GM12892 (cell line): ENCODE measurements at regions not wholly inside any gene's neighbourhood (a gene's known extent, or its start where the extent isn't known, plus 50 kb on each side); places are given as distances from the start of the nearest gene placed in this dataset.
"Not testable (repeated sequence)": the region's sequence is repeated elsewhere in the genome, so short reads cannot be mapped to it uniquely, and the experiment has no call there.

Experiments
- DNase-seq: peaks from one replicate; pipeline ENCODE4 v3.0.0; 2011; ENCODE audit not compliant: insufficient read length
- FAIRE-seq: peaks from 2 replicates; lab custom pipeline; 2011; peaks lifted over from hg19 to GRCh38; lab: Jason Lieb, UNC
- POLR2A ChIP-seq: IDR thresholded peaks from 2 replicates; pipeline ENCODE4 v1.6.1; 2011; ENCODE audit warnings: low read depth, low read length, control low read depth
- POLR2AphosphoS5 ChIP-seq: IDR thresholded peaks from 2 replicates; pipeline ENCODE4 v1.6.1; 2011; ENCODE audit warnings: low read depth, low read length, control low read depth
- TAF1 ChIP-seq: IDR thresholded peaks from 2 replicates; pipeline ENCODE4 v1.6.1; 2011; ENCODE audit warnings: low read depth, mild to moderate bottlenecking, control low read depth, low read length, borderline replicate concordance

DNA sequence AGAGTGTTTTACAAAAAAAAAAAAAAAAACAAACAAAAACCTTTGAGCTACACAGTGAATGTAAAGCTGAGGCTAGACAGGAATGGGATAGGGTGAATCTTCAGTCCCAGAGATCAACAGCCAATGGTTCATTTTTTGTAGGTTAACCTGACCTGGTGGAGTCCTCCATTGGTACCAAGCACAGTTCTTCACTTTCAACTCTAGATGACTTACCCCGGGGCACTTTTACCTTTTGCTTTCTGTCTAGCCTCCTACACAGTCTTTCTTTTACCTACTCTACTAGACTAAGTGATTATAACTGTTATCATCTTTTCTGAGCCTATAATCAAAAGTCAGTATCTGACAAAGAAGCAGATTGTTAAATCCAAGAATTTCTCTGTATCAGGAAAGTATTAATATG, 50.9 kb downstream of the ANXA2R start:
- no peak for TF ChIP-seq POLR2A
- FAIRE-seq: no peak
- no peak for DNase-seq

DNA sequence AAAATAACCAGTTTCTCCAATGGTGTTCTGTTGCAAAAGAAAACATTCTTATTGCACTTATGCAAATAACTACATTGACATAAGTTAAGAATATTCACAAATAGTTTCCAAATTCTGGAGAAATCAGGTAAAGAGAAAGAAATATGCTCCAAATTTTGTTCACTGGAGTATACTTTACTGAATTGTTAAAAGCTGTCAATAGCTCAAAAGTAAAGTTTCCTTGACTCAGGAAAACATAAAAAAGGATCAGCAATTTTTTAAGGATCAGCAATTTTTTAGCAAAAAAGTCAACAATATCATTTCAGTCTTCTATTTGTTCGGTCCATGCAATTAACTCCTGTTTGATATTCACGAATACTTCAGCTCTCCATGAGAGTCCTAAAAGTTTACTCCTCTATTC, 51.6 kb downstream of the ANXA2R start:
- no peak for TF ChIP-seq POLR2AphosphoS5
- no peak for TF ChIP-seq TAF1
- TF ChIP-seq POLR2A: no peak
- DNase-seq (no peak), FAIRE-seq (no peak)

DNA sequence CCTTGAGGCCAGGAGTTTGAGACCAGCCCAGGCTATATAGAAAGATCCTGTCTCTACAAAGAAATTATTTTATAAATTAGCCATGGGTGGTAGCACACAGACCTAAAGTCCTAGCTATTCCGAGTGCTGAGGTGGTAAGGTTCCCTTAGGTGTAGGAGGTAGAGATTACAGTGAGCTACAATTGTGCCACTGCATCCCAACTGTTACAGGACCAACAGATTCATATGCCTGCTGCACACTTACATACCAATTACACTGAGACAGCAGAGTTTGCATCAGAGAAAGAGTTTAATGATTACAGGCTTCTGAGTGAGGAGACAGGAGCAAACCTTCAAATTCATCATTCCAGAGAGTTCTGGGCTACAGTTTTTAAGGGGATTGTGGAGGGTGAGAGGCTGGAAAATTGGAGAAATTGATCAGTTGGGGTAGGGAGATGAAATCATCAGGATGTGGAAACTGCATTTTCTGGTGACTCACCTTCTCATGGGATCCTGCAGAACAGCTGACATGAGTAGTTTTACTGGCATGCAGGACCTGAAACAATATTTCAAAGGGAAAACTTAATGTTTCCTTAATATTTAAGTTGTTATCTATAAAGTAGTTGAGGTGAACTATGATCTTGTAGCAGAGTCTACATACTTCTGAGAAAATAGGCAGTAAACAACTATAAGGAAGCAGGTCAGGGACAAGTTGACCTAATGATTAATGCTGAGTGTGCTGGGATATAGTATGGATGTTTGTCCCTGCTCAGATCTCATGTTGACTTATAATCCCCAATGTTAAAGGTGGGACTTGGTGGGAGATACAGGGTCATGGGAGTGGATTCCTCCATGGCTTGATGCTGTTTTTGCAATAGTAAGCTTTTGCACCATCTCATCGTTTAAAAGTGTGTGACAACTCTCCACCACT, 54.7 kb downstream of the ANXA2R start:
- FAIRE-seq: no peak
- no peak for DNase-seq
- TF ChIP-seq POLR2AphosphoS5: no peak
- TF ChIP-seq POLR2A: no peak
- TF ChIP-seq TAF1: no peak

DNA sequence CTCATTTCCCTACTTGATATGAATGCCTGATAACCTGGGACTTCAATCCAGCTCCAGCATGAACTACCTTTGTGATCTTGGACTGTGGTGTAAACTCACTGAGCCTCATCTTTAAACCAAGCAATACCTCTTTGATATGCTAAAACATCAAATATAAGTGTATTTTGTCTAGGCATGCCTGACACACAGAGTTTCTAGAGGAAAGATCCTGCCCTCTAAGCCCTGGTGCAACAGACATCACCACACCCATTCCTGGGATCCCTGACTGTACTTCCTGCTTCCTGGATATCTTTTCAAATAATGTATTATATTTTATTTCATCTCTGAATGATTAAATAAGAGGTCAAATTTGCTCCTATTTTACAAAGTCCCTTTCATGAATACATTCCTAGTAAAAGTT, 55.8 kb downstream of the ANXA2R start:
- no peak for TF ChIP-seq POLR2AphosphoS5
- no peak for TF ChIP-seq TAF1
- TF ChIP-seq POLR2A: no peak
- no peak for FAIRE-seq

DNA sequence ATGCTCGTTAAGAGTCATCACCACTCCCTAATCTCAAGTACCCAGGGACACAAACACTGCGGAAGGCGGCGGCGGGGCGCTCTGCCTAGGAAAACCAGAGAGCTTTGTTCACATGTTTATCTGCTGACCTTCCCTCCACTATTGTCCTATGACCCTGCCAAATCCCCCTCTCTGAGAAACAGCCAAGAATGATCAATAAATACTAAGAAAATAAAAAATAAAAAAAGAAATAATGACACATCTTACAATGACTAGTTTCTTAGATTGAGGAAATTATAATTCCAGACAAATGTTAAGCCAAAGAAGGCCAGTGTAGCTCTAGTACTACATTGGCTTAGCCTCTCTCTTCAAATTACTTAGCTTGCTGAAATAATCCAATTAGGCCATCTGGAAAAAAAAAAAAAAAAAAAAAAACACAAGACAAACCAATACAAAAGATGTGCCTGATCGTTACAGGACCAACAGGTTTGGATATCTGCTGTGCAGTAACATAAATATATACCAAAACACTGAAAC, 58.0 kb downstream of the ANXA2R start:
- no peak for DNase-seq

More for the DNA sequence above, 55.8 kb downstream of the ANXA2R start:
- no peak for DNase-seq

DNA sequence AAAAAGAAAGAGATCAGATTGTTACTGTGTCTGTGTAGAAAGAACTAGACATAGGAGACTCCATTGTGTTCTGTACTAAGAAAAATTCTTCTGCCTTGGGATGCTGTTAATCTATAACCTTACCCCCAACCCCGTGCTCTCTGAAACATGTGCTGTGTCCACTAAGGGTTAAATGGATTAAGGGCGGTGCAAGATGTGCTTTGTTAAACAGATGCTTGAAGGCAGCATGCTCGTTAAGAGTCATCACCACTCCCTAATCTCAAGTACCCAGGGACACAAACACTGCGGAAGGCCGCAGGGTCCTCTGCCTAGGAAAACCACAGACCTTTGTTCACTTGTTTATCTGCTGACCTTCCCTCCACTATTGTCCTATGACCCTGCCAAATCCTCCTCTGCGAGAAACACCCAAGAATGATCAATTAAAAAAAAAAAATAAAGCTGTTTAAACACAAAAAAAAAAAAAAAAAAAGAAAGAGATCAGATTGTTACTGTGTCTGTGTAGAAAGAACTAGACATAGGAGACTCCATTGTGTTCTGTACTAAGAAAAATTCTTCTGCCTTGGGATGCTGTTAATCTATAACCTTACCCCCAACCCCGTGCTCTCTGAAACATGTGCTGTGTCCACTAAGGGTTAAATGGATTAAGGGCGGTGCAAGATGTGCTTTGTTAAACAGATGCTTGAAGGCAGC, 58.6 kb downstream of the ANXA2R start:
- not testable (repeated sequence) for FAIRE-seq, DNase-seq

More for the DNA sequence above, 58.0 kb downstream of the ANXA2R start:
- FAIRE-seq: no peak
- TF ChIP-seq POLR2A (no peak), TAF1 (no peak), POLR2AphosphoS5 (no peak)

DNA sequence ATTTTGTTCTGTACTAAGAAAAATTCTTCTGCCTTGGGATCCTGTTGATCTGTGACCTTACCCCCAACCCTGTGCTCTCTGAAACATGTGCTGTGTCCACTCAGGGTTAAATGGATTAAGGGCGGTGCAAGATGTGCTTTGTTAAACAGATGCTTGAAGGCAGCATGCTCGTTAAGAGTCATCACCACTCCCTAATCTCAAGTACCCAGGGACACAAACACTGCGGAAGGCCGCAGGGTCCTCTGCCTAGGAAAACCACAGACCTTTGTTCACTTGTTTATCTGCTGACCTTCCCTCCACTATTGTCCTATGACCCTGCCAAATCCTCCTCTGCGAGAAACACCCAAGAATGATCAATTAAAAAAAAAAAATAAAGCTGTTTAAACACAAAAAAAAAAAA, 59.1 kb downstream of the ANXA2R start:
- FAIRE-seq: not testable (repeated sequence)

DNA sequence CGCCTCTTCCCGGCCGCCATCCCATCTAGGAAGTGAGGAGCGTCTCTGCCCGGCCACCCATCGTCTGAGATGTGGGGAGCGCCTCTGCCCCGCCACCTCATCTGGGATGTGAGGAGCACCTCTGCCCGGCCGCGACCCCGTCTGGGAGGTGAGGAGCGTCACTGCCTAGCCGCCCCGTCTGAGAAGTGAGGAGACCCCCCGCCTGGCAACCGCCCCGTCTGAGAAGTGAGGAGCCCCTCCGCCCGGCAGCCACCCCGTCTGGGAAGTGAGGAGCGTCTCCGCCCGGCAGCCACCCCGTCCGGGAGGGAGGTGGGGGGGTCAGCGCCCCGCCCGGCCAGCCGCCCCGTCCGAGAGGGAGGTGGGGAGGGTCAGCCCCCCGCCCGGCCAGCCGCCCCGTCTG, 59.7 kb downstream of the ANXA2R start:
- FAIRE-seq, DNase-seq: not testable (repeated sequence)

More for the DNA sequence above, 59.1 kb downstream of the ANXA2R start:
- not testable (repeated sequence) for DNase-seq

DNA sequence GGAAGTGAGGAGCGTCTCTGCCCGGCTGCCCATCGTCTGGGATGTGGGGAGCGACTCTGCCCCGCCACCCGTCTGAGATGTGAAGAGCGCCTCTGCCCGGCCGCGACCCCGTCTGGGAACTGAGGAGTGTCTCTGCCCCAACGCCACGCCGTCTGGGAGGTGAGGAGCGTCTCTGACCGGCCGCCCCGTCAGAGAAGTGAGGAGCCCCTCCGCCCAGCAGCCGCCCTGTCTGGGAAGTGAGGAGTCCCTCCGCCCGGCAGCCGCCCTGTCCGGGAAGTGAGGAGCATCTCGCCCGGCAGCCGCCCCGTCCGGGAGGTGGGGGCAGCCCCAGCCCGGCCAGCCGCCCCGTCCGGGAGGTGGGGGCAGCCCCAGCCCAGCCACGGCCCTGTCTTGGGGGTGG, 60.9 kb downstream of the ANXA2R start:
- DNase-seq, FAIRE-seq: not testable (repeated sequence)

DNA sequence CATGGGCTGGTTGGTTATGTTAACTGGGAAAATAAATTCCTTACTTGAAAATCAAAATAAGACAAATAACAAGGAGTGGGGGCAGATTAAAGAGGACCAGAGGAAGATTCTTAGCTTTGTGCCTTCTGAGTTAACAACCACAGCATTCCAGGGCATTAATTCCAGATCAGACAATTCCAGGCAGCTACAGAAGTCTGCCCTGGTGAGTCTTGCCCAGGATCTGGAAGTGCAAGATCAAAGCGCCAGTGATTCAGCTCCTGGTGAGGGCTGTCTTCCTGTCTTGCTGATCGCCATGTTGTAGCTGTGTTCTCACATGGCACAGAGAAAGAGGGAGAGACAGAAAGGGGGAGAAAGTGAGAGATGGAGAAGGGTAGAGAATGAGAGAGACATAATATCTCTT, 65.6 kb downstream of the ANXA2R start:
- TF ChIP-seq POLR2A (no peak), TAF1 (no peak), POLR2AphosphoS5 (no peak)
- FAIRE-seq: no peak

DNA sequence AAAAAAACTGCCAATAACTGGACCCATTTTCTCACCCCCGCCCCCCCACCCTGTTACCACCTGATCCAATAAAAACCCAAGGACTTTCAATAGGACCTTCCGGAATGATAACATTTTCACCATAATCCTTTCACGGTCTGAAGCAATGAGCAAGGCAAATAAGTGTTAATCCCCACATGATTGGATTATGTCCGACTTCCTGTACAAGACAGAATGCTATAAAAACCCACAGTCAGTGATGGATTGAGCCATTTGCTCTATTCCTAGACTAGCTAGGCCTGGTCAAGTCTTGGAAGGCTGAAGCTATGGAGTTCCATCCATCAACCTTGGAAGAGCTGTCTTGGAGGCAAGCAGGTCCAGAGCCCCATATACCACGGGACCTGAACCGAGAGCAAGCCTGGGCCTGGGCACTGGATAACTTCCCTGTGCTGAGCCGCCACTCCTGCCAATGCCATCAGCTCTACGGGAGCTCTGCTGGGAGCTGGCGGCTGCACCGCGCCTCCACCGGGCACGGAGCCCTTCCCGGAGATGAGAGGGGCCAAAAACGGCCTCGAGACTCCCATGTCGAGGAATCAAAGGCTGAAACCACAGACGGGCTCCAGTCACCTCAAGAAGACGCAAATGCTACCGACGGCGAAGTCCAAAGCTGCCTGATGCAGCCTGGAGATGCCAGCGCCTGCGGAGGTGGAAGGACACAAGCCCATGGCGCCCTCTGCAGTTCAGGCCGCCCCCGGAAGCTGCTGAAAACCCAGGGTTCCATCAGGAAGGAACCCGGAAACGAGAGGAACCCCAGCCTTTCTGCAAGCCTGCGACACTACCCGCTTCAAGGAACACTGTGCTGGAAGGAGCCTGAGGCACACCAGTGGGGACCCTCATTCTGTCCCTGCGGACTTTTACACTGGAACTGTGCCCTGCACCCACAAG, 69.2 kb downstream of the ANXA2R start:
- DNase-seq: no peak
- no peak for FAIRE-seq
- no peak for TF ChIP-seq POLR2A
- TF ChIP-seq POLR2AphosphoS5: no peak
- no peak for TF ChIP-seq TAF1

More for the DNA sequence above, 65.6 kb downstream of the ANXA2R start:
- no peak for DNase-seq

DNA sequence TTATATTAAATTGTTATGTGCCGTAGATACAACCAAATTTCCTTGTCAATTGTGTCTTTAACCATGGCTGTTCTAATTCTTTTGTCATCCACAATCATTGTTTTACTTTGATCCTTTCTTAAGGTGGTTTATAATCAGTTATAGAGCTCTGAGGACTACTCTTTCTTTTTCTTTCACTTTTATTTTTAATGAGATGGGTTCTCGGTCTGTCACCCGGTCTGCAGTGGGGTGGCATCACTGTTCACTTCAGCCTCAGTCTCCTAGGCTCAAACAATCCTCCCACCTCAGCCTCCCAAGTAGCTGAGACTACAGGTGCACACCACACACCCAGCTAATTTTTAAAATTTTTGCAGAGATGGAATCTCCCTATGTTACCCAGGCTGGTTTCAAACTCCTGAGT, 74.2 kb downstream of the ANXA2R start:
- no peak for DNase-seq
- TF ChIP-seq POLR2A (no peak), POLR2AphosphoS5 (no peak), TAF1 (no peak)
- FAIRE-seq: no peak
